WTC11 (cell line): ENCODE measurements at regions not wholly inside any gene's neighbourhood (a gene's known extent, or its start where the extent isn't known, plus 50 kb on each side); places are given as distances from the start of the nearest gene placed in this dataset.

Source experiments
- ATAC-seq: fragments of 200-7000 bp; cut with Tn5 transposase; 2 replicates; pipeline ENCODE4 v1.10.0; 2021; ENCODE audit warnings: mild to moderate bottlenecking, moderate library complexity
- CTCF ChIA-PET: fragments of 300-600 bp; sonication (Branson Sonifier 250); formaldehyde crosslinking; loops from one replicate; lab custom pipeline; 2021; ENCODE audit warnings: antibody characterized with exemption; lab: Charles Lee
- POLR2A ChIA-PET: fragments of 350-600 bp; sonication (Branson Sonifier 250); formaldehyde crosslinking; loops from one replicate; lab custom pipeline; 2021; ENCODE audit warnings: antibody characterized with exemption; lab: Charles Lee
- DNase-seq: peaks from one replicate; pipeline ENCODE4 v3.0.0; 2021; ENCODE audit warnings: low spot score
- H3K27ac Mint-ChIP-seq: 2 replicates; pipeline ENCODE4 v1.8.0; 2021; ENCODE audit warnings: mixed read lengths
- H3K27me3 Mint-ChIP-seq: 2 replicates; pipeline ENCODE4 v1.8.0; 2021; ENCODE audit warnings: low read depth, mild to moderate bottlenecking, moderate library complexity, mixed read lengths
- H3K36me3 Mint-ChIP-seq: 2 replicates; pipeline ENCODE4 v1.8.0; 2021; ENCODE audit warnings: mixed read lengths
- H3K4me1 Mint-ChIP-seq: 2 replicates; pipeline ENCODE4 v1.8.0; 2022; ENCODE audit warnings: mixed read lengths
- H3K4me3 Mint-ChIP-seq: 2 replicates; pipeline ENCODE4 v1.8.0; 2021; ENCODE audit warnings: mild to moderate bottlenecking, moderate library complexity, mixed read lengths
- H3K9me3 Mint-ChIP-seq: 2 replicates; pipeline ENCODE4 v1.8.0; 2021; ENCODE audit warnings: mixed read lengths
- ATF1 ChIP-seq: sonication (generic); formaldehyde crosslinking; IDR thresholded peaks from 2 replicates; pipeline ENCODE4 v1.8.1; 2023; ENCODE audit warnings: mild to moderate bottlenecking, moderate library complexity, missing genetic modification reagents
- CREB1 ChIP-seq: sonication (generic); formaldehyde crosslinking; IDR thresholded peaks from 2 replicates; pipeline ENCODE4 v1.8.0; 2023; ENCODE audit warnings: mild to moderate bottlenecking, missing genetic modification reagents
- ETV6 ChIP-seq: sonication (generic); formaldehyde crosslinking; IDR thresholded peaks from 2 replicates; pipeline ENCODE4 v1.8.1; 2022; ENCODE audit warnings: mild to moderate bottlenecking, missing genetic modification reagents
- FOXP1 ChIP-seq: sonication (generic); formaldehyde crosslinking; IDR thresholded peaks from 2 replicates; pipeline ENCODE4 v1.8.0; 2022; ENCODE audit warnings: missing genetic modification reagents, mild to moderate bottlenecking, moderate library complexity, borderline replicate concordance
- GRHL2 ChIP-seq: fragments of 250-450 bp; sonication (Bioruptor Pico); IDR thresholded peaks from 2 replicates; pipeline ENCODE4 v1.8.0; 2022; ENCODE audit warnings: mild to moderate bottlenecking, moderate library complexity; ENCODE audit not compliant: insufficient replicate concordance, severe bottlenecking
- JUN ChIP-seq: sonication (generic); formaldehyde crosslinking; IDR thresholded peaks from 2 replicates; pipeline ENCODE4 v1.8.0; 2023; ENCODE audit warnings: mild to moderate bottlenecking, missing genetic modification reagents
- MXD4 ChIP-seq: fragments of 250-450 bp; sonication (Bioruptor Pico); IDR thresholded peaks from 2 replicates; pipeline ENCODE4 v1.8.0; 2021; ENCODE audit warnings: mild to moderate bottlenecking, moderate library complexity, borderline replicate concordance
- NFYB ChIP-seq: sonication (generic); formaldehyde crosslinking; conservative IDR thresholded peaks from 2 replicates; pipeline ENCODE4 v1.8.0; 2022; ENCODE audit warnings: low read depth, missing genetic modification reagents
- RELA ChIP-seq: sonication (generic); formaldehyde crosslinking; IDR thresholded peaks from 2 replicates; pipeline ENCODE4 v1.8.1; 2022; ENCODE audit warnings: missing genetic modification reagents, mild to moderate bottlenecking, borderline replicate concordance
- SP1 ChIP-seq: sonication (generic); formaldehyde crosslinking; conservative IDR thresholded peaks from 2 replicates; pipeline ENCODE4 v1.8.1; 2022; ENCODE audit warnings: missing genetic modification reagents
- TCF7 ChIP-seq: sonication (generic); formaldehyde crosslinking; IDR thresholded peaks from 2 replicates; pipeline ENCODE4 v1.8.0; 2022; ENCODE audit warnings: mild to moderate bottlenecking, low read depth, missing genetic modification reagents, moderate library complexity
- ZNF138 ChIP-seq: sonication (generic); formaldehyde crosslinking; conservative IDR thresholded peaks from 2 replicates; pipeline ENCODE4 v1.8.1; 2022; ENCODE audit warnings: mild to moderate bottlenecking, moderate library complexity, missing genetic modification reagents
- ZNF219 ChIP-seq: sonication (generic); formaldehyde crosslinking; IDR thresholded peaks from 2 replicates; pipeline ENCODE4 v1.8.0; 2023; ENCODE audit warnings: missing genetic modification reagents, mild to moderate bottlenecking, borderline replicate concordance
- ZNF416 ChIP-seq: fragments of 250-450 bp; sonication (Bioruptor Pico); IDR thresholded peaks from 2 replicates; pipeline ENCODE4 v1.9.0; 2021; ENCODE audit warnings: mild to moderate bottlenecking, inconsistent platforms
- ZNF671 ChIP-seq: fragments of 250-450 bp; sonication (Bioruptor Pico); IDR thresholded peaks from 2 replicates; pipeline ENCODE4 v1.8.0; 2021; ENCODE audit warnings: mild to moderate bottlenecking
- TF ChIP-seq, protein P1 (sequence below): sonication (generic); formaldehyde crosslinking; IDR thresholded peaks from 2 replicates; pipeline ENCODE4 v1.8.1; 2023; ENCODE audit warnings: mild to moderate bottlenecking, missing genetic modification reagents, borderline replicate concordance
- TF ChIP-seq, protein P2 (sequence below): sonication (generic); formaldehyde crosslinking; IDR thresholded peaks from 2 replicates; pipeline ENCODE4 v1.8.0; 2022; ENCODE audit warnings: mild to moderate bottlenecking, missing genetic modification reagents
- TF ChIP-seq, protein P3 (sequence below): sonication (generic); formaldehyde crosslinking; IDR thresholded peaks from 2 replicates; pipeline ENCODE4 v1.8.1; 2023; ENCODE audit warnings: mild to moderate bottlenecking, moderate library complexity, missing genetic modification reagents
- TF ChIP-seq, protein P4 (sequence below): sonication (generic); formaldehyde crosslinking; IDR thresholded peaks from 2 replicates; pipeline ENCODE4 v1.8.1; 2022; ENCODE audit warnings: missing genetic modification reagents, borderline replicate concordance

DNA sequence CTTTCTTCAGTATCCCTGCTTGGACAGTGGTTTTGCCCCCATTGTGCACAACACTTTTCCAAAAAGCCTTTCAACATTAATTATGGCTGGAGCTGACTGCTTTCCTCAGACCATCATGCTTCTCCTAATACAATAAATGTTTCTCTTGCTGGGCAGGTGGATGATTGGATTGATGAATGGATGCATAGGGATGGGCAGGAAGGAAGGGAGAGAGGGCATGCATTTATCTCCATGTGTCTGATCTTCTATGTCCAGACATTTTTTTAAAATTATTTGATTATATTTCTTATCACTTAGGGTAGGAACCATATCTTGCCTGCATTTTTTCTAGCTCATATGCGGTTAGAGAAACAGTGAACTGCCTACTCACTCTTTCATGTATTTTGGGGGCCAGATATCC, 218.5 kb downstream of the PRL start:
- Mint-ChIP-seq H3K4me1 (peaks cover 24% of the 10 kb centered on the region), H3K27me3 (no peaks in the 10 kb centered on the region)
- ATAC-seq (no peak), DNase-seq (no peak)
- CTCF ChIA-PET: no interaction called here
- POLR2A ChIA-PET: no interaction called here
- TF ChIP-seq ATF1 (no peak), JUN (CRISPR knock-in tag) (no peak), RELA (CRISPR knock-in tag) (no peak), FOXP1 (CRISPR knock-in tag) (no peak), SP1 (no peak), TCF7 (CRISPR knock-in tag) (no peak), NFYB (no peak), ZNF219 (CRISPR knock-in tag) (no peak), GRHL2 (CRISPR knock-in tag) (no peak), ETV6 (CRISPR knock-in tag) (no peak), CREB1 (no peak), ZNF138 (CRISPR knock-in tag) (no peak)
- TF ChIP-seq, protein P1, sequence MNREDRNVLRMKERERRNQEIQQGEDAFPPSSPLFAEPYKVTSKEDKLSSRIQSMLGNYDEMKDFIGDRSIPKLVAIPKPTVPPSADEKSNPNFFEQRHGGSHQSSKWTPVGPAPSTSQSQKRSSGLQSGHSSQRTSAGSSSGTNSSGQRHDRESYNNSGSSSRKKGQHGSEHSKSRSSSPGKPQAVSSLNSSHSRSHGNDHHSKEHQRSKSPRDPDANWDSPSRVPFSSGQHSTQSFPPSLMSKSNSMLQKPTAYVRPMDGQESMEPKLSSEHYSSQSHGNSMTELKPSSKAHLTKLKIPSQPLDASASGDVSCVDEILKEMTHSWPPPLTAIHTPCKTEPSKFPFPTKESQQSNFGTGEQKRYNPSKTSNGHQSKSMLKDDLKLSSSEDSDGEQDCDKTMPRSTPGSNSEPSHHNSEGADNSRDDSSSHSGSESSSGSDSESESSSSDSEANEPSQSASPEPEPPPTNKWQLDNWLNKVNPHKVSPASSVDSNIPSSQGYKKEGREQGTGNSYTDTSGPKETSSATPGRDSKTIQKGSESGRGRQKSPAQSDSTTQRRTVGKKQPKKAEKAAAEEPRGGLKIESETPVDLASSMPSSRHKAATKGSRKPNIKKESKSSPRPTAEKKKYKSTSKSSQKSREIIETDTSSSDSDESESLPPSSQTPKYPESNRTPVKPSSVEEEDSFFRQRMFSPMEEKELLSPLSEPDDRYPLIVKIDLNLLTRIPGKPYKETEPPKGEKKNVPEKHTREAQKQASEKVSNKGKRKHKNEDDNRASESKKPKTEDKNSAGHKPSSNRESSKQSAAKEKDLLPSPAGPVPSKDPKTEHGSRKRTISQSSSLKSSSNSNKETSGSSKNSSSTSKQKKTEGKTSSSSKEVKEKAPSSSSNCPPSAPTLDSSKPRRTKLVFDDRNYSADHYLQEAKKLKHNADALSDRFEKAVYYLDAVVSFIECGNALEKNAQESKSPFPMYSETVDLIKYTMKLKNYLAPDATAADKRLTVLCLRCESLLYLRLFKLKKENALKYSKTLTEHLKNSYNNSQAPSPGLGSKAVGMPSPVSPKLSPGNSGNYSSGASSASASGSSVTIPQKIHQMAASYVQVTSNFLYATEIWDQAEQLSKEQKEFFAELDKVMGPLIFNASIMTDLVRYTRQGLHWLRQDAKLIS (CRISPR knock-in tag): no peak
- TF ChIP-seq, protein P2, sequence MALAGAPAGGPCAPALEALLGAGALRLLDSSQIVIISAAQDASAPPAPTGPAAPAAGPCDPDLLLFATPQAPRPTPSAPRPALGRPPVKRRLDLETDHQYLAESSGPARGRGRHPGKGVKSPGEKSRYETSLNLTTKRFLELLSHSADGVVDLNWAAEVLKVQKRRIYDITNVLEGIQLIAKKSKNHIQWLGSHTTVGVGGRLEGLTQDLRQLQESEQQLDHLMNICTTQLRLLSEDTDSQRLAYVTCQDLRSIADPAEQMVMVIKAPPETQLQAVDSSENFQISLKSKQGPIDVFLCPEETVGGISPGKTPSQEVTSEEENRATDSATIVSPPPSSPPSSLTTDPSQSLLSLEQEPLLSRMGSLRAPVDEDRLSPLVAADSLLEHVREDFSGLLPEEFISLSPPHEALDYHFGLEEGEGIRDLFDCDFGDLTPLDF (CRISPR knock-in tag): no peak
- TF ChIP-seq, protein P3, sequence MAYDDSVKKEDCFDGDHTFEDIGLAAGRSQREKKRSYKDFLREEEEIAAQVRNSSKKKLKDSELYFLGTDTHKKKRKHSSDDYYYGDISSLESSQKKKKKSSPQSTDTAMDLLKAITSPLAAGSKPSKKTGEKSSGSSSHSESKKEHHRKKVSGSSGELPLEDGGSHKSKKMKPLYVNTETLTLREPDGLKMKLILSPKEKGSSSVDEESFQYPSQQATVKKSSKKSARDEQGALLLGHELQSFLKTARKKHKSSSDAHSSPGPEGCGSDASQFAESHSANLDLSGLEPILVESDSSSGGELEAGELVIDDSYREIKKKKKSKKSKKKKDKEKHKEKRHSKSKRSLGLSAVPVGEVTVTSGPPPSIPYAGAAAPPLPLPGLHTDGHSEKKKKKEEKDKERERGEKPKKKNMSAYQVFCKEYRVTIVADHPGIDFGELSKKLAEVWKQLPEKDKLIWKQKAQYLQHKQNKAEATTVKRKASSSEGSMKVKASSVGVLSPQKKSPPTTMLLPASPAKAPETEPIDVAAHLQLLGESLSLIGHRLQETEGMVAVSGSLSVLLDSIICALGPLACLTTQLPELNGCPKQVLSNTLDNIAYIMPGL: no peak
- TF ChIP-seq, protein P4, sequence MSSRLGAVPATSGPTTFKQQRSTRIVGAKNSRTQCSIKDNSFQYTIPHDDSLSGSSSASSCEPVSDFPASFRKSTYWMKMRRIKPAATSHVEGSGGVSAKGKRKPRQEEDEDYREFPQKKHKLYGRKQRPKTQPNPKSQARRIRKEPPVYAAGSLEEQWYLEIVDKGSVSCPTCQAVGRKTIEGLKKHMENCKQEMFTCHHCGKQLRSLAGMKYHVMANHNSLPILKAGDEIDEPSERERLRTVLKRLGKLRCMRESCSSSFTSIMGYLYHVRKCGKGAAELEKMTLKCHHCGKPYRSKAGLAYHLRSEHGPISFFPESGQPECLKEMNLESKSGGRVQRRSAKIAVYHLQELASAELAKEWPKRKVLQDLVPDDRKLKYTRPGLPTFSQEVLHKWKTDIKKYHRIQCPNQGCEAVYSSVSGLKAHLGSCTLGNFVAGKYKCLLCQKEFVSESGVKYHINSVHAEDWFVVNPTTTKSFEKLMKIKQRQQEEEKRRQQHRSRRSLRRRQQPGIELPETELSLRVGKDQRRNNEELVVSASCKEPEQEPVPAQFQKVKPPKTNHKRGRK (CRISPR knock-in tag): no peak
- TF ChIP-seq, all 79 proteins: peak for 0
- H3K9me3 Mint-ChIP-seq: peaks cover 13% of the 10 kb centered on the region; the same call in 1 of the 2 replicates
- peak overlapping the region; percentile 1; the same call in 1 of the 2 replicates for H3K27ac Mint-ChIP-seq
- H3K4me3 Mint-ChIP-seq: no peak overlapping the region
- H3K36me3 Mint-ChIP-seq: peaks cover 17% of the 10 kb centered on the region

DNA sequence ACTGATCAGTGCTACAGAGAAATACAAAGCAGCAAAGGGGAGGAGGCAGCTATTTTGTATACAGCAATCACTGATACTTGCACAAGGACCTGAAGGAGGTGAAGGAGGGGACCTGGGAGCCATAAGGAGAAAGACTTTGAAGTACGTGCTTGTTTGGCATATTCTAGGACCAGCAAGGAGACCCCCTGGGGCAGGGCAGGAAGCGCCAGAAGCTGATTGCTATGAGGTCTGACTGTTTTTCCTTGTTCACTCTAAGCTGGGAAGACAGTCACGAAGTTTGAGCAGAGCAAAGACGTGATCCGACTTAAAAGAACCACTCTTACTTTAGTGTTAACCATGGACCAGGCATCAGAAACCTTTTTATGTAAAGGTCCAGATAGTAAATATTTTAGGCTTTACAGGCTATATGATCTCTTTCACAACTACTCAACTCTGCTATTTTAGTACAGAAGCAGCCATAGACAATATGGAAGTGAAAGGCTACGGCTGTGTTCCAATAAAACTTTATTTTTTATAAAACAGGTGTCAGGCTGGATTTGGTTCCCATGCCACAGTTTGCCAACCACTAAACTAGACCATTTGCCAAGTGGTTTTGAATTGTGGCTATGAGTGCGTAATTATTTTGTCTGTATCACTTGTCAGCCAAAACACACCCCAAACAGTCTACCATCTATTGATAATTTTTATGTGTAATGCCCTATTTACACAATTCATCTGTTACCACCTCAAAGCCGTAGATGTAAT, 217.9 kb downstream of the PRL start:
- ATAC-seq (peak; percentile 84), DNase-seq (peak; percentile 56)
- Mint-ChIP-seq H3K27me3 (no peaks in the 10 kb centered on the region), H3K9me3 (peaks cover 13% of the 10 kb centered on the region), H3K4me1 (peaks cover 24% of the 10 kb centered on the region), H3K4me3 (no peak overlapping the region), H3K27ac (peak overlapping the region; percentile 15; the same call in 1 of the 2 replicates), H3K36me3 (peaks cover 19% of the 10 kb centered on the region)
- no peak for TF ChIP-seq MXD4
- TF ChIP-seq ZNF671 (CRISPR knock-in tag): no peak
- no peak for TF ChIP-seq ZNF416 (CRISPR knock-in tag)
- ChIA-PET POLR2A (no interaction called here), CTCF (interaction anchor here (0.5 kb wide), 1 partner anchor 52 kb away, joined by 4 read pairs; no protein-coding TSS in a partner anchor)
